GM21526 (cell line): ENCODE measurements at regions not wholly inside any gene's neighbourhood (a gene's known extent, or its start where the extent isn't known, plus 50 kb on each side); places are given as distances from the start of the nearest gene placed in this dataset.

Experiments used
- ATAC-seq: cut with Tn5 transposase; IDR thresholded peaks from one replicate; pipeline ENCODE4 v1.9.1; 2021; ENCODE audit warnings: moderate library complexity; ENCODE audit not compliant: unreplicated experiment, low FRiP score

DNA sequence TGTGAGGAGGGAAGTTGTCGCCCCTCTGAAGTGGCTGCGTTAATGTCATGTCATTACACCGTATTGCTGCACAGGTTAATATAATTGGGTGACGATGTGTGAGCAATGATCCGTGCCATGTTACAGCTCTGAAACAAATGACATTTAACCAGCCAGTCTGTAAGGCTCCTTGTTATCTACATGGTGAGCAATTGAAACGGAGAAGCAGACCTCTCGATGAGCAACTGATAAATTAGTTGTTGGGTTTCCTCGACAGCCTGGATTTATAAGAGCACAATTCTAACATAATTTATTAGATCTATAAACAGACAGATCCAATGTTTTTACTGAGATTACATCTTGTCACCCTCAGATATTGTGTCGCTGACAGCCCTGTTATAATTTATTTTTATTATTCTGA, 49.9 kb upstream of the MAFB start:
- no peak for ATAC-seq

GRCh38 chr20:40739841-40740240, 50.8 kb upstream of the MAFB start:
- no peak for ATAC-seq

DNA sequence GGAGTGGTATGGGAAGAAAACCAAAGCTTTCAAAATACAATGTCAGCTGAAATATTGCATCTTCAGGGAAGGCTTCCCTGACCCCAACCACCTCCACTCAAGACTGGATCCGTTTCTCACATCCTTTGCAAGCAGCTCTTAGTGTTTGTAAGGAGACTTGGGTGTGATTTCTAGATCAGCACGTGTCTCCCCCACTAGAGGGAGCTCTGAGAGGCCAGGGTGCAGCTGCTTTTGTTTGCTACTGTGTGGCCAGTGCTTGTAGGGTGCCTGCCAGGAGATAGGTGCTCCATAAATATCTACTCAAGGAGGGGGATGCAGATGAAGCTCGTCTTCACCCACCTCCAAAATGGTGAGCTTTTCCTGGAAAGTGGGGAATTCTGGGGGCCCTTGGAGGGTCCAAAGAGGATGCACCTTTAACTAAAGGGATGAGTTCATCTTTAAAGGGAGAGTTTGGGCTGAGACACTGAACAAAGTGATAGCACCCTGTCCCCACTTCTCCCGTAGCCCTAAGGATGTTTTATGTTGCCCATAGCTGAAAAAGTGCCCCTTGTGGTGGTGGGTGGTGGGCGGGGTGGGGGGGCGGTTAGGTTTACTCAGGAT, 52.6 kb upstream of the MAFB start:
- no peak for ATAC-seq

DNA sequence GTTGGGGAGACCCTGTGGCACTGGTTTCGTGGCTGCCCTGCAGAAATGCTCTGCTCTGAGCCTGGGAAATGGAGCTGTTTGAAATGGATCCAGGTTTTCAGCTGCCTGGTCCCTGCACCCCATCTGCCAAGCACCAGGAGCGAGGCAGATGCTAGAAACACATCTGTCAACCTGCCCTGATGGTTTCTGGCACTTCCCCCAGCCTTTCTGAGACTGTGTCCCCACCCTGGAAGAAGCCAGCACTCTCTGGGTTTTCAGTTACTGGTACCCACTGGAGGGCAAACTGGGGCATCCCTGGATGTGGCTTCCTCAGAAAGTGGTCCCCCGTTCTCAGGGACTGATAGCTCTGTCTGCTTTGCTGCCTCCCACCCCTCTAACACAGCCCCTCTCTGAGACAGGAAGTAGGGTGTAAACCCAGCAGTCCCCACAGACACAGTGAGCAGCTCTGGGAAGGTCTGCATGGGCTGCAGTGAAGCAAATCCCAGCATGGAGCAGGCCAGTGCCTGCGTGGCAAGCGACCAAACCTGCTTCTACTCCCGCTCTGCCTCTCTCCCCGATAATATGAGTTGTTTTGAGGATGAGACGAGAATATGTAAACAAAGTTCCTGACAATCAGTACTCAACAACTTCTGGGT, 54.2 kb upstream of the MAFB start:
- no peak for ATAC-seq

DNA sequence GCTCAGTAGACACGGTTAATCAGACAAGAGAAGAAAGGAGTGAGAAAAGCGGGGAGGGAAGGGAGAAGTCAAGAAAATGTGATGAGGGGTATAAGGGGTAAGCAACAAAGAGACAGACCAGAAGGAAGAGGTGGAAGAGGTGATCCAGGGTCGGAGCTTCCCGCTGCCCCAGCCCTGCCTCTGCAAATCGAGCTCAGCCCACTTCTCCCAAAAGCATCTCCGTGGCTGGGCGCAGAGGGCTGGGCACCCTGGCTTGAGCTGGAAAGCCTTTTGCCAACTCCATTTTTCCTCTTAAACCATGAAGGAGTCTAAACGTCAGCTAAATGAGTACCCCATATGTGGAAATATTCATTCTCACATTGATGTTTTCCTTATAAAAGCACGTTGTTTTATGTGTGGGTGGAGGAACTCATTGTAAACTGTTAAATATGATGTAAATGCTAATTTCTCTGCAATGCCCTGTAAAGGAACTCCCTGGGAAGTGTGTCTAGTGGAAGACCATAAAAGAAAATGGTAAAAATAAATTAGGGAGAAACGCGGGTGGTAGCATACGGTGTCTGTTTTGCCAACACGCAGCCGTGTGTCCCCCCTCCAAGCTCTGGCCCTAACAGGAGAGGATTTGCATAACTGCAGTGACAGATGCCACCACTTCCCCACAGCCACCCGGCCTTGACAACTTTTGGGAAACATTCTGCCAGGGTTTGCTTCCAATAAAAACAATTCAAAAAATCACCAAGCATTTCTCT, 55.2 kb upstream of the MAFB start:
- ATAC-seq = no peak

DNA sequence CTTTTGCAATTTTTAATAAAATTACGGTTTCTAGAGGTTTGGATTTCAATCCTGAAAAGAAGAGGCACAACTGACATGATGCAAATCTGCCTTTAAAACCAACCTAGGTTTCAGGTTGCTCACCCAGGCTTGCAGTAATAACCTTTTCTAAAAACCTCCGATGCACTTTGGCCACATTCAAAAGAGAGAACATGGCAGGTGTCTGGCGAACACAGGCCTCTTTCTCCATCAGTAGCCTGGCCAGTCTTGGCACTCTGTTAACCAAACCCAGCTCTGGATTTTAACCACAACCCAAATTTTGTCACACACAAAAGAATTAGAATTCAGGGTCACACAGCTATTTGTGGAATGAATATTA, 55.8 kb upstream of the MAFB start:
- no peak for ATAC-seq

DNA sequence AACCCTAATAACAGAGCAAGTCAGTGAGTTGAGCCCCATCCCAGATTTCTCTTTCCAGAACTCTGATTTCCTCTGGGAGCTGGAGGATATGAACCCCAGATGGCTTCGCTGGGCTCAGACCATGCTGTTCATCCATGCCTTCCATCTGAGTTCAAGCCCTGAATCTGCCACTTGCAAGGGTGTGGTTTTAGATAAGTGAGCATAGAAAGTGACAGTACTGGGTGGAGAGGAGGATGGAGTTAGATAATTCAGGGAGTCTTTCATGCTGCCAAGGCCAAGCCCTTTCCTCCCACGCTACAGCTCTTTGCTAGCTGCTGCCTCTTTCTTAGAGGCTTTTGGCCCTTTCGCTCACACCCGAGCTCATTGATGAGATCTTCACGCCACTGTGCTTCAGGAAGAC, 57.2 kb upstream of the MAFB start:
- ATAC-seq = no peak

DNA sequence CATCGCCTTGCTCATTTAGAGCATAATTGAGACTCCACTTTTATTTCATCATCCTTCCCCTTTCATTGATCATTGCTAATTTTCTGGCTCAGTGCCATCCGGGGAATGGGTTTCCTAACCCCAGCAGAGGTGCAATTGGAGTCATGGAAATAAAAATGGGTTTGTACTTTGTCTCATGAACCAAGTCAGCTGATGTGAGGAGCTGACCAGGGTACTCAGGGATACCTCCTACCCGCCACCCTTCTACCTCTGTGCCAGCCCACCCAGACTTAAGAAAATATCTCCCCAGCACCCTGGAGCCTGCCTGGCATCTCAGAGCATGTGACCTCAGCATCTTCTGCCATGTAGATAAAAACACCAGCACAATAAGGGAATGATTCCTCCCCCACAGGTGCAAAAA, 59.1 kb upstream of the MAFB start:
- no peak for ATAC-seq

- no peak for ATAC-seq
Observed at GRCh38 chr20:40749985-40750506, 61.0 kb upstream of the MAFB start.

GRCh38 chr20:40750541-40751035, 61.6 kb upstream of the MAFB start:
- no peak for ATAC-seq

DNA sequence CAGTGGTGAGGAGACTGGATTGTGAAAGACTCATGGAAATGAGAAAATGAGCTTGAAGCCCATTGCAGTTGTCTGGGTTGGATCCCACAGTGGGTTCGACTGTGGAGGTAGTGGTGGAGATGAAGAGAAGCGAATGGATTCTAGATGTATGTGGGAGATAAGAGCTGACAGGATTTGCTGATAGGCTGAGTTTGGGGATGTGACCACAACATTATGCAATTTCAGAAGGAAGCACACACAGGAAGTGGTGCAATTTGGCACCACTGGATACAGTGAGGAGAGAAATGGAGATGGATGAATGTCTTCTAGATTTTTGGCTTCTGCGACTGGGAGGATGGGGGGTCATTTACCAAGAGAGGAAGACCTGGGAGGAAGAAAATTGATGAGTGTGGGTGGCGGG, 64.4 kb upstream of the MAFB start:
- no peak for ATAC-seq

GRCh38 chr20:40754339-40754943, 65.4 kb upstream of the MAFB start:
- no peak for ATAC-seq

GRCh38 chr20:40757087-40757486, 68.1 kb upstream of the MAFB start:
- ATAC-seq = no peak

DNA sequence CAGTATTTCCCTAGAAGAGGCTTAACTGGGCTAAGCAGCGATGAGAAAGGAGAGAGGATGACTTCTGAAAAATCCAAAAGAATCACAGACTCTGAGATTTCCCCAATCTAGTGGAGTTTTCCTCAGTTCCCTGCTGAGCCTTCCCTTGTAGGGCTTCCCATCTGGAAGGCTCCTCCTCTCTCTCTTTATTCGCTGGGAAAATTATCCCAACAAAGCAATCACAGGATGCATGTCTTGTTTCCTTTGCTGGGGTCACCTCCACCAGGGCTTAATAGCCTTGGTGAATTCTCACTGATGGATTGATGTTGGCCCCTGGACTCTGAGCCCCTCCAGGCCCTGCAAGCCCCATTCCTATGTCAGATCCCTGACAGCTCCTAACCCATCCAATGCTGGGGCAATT, 69.8 kb upstream of the MAFB start:
- no peak for ATAC-seq

- no peak for ATAC-seq
Observed at GRCh38 chr20:40760399-40760798, 71.4 kb upstream of the MAFB start.

GRCh38 chr20:40763646-40764295, 74.7 kb upstream of the MAFB start:
- ATAC-seq = no peak

DNA sequence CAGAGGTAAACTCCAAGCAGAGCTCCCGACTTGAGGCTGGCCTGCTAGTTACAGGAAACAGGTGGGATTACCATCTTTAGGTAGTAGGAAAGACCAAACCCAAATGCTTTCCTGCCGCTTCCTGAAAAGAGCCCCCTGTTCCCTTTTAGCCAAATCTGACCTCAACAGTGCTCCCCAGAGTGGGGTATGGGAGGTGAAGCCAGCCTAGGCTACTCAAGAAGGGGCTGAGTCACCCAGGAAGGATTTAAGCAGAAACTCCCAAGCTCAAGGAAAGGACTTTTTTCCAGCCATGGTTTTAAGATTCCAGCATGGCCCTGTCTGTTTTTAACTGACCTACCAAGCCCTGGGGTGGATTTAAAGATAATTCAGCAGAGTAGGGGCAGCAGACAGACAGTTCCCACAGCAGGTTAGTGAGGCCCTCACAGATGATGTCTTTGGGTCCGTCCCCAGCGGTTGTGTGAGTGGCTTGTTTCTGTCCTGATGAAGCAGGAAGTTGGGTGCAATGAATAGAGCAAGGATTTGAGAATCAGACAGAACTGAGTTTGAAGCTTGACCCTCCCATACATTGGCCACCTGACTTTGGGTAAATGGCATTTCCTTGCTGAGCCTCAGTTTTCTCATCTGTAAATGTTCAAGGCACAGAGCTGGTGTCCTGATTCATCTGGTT, 76.9 kb upstream of the MAFB start:
- no peak for ATAC-seq

- ATAC-seq = no peak
Observed at GRCh38 chr20:40766790-40767614, 78.0 kb upstream of the MAFB start.

- ATAC-seq = no peak
Observed at GRCh38 chr20:40767615-40767924, 78.5 kb upstream of the MAFB start.

- no peak for ATAC-seq
Observed at GRCh38 chr20:40768105-40768504, 79.1 kb upstream of the MAFB start.
